Suprapubic skin (tissue), 4 donors: ENCODE measurements at regions not wholly inside any gene's neighbourhood (a gene's known extent, or its start where the extent isn't known, plus 50 kb on each side); places are given as distances from the start of the nearest gene placed in this dataset.

Experiments
- CTCF ChIP-seq, 2 donors: fragments of 200-600 bp in 1 of 2; fragments of 450-650 bp in 1 of 2; sonication (generic) in 1 of 2; IDR thresholded peaks; one replicate each; pipeline ENCODE4 v1.5.1; 2016 to 2019; ENCODE audit warnings: antibody characterized with exemption in 2 of 2, mild to moderate bottlenecking in 1 of 2, moderate library complexity in 1 of 2
- POLR2A ChIP-seq, 2 donors: fragments of 450-650 bp; IDR thresholded peaks; one replicate each; pipeline ENCODE4 v1.6.1; 2017; ENCODE audit warnings: antibody characterized with exemption in 2 of 2, mild to moderate bottlenecking in 2 of 2, moderate library complexity in 2 of 2
- POLR2AphosphoS5 ChIP-seq, 3 donors: sonication (generic); formaldehyde crosslinking; IDR thresholded peaks; one replicate each; pipeline ENCODE4 v1.6.1; 2017; ENCODE audit warnings: antibody characterized with exemption in 3 of 3

DNA sequence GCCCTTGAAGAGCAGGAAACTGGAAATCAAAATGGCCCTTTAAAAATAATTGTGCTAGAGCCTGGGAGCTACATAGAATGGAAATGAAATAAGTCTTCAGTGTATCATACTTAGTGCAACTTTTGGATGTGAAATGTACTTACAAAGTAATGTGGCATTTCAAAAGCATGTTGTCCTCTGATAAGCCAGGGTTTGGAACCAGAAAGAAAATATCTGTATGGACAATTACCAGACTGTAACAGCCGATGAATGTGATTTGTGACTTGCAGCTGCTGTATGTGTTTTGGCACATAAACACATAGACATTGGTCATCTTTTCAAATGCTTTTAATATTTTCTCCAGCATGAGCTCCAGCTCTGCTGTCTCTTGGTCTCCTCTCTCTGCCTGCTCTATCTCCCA is 546.4 kb downstream of the OMA1 start:
- TF ChIP-seq POLR2AphosphoS5 (IDR thresholded peaks at IDR 0.05) (no peak), CTCF (IDR thresholded peaks at IDR 0.05) (no peak), POLR2A (IDR thresholded peaks at IDR 0.05) (no peak)
